RWPE2 (cell line): ENCODE measurements at regions not wholly inside any gene's neighbourhood (a gene's known extent, or its start where the extent isn't known, plus 50 kb on each side); places are given as distances from the start of the nearest gene placed in this dataset.

Experiments
- ATAC-seq: fragments of 200-7000 bp; cut with Tn5 transposase; 3 replicates; pipeline ENCODE4 v1.9.1; 2021; ENCODE audit warnings: low read depth
- DNase-seq: peaks from one replicate; pipeline ENCODE4 v3.0.0-alpha.2; 2020; ENCODE audit warnings: low spot score
- H3K27ac ChIP-seq: fragments of 450-650 bp; 2 replicates; pipeline ENCODE4 v1.5.1; 2017; ENCODE audit warnings: mild to moderate bottlenecking; ENCODE audit not compliant: poor library complexity, severe bottlenecking
- H3K27me3 ChIP-seq: fragments of 250-450 bp; sonication (Bioruptor Pico); 2 replicates; pipeline ENCODE4 v1.5.1; 2021; ENCODE audit warnings: mild to moderate bottlenecking, moderate library complexity; ENCODE audit not compliant: insufficient read depth, poor library complexity, severe bottlenecking
- H3K36me3 ChIP-seq: fragments of 250-450 bp; sonication (Bioruptor Pico); 2 replicates; pipeline ENCODE4 v1.5.1; 2020; ENCODE audit warnings: low read depth, mild to moderate bottlenecking, moderate library complexity
- H3K4me1 ChIP-seq: fragments of 250-450 bp; sonication (Bioruptor Pico); 2 replicates; pipeline ENCODE4 v1.5.1; 2021; ENCODE audit warnings: mild to moderate bottlenecking, moderate library complexity; ENCODE audit not compliant: insufficient read depth, poor library complexity, severe bottlenecking
- H3K4me3 ChIP-seq: fragments of 250-450 bp; sonication (Bioruptor Pico); 2 replicates; pipeline ENCODE4 v1.5.1; 2021; ENCODE audit warnings: mild to moderate bottlenecking, moderate library complexity; ENCODE audit not compliant: severe bottlenecking
- H3K9me3 ChIP-seq: fragments of 250-450 bp; sonication (Bioruptor Pico); 2 replicates; pipeline ENCODE4 v1.5.1; 2021; ENCODE audit warnings: mild to moderate bottlenecking, moderate library complexity; ENCODE audit not compliant: severe bottlenecking
- TF ChIP-seq, protein P1 (sequence below): fragments of 450-650 bp; IDR thresholded peaks from one replicate; pipeline ENCODE4 v1.5.1; 2017; ENCODE audit warnings: mild to moderate bottlenecking, moderate library complexity; ENCODE audit not compliant: poor library complexity, severe bottlenecking

DNA sequence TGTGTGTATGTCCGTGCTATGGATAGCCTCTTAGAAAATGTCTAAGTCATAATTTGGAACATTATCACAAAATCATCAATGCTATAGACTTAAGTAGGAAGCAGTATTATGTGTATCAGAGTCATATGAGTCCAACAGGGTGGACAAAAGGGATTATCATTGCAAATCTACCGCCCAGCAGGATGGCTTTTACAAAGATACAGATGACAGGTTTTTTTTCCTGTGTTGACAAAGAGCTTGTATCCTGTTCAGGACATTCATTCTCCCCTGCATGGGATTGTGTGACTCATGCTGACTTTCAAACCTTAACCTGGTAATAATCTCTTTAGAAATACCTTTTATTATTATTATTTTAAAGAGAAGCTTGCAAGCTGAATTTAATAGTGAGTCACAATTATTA, 310.3 kb upstream of the GNPDA2 start:
- Histone ChIP-seq H3K4me1 (peaks cover 2% of the 10 kb centered on the region), H3K27ac (no peak overlapping the region), H3K9me3 (no peaks in the 10 kb centered on the region), H3K36me3 (no peaks in the 10 kb centered on the region), H3K4me3 (no peak overlapping the region), H3K27me3 (no peaks in the 10 kb centered on the region)
- no peak for DNase-seq
- ATAC-seq = peak; percentile 48; the same call in 1 of the 3 replicates
- TF ChIP-seq, protein P1, sequence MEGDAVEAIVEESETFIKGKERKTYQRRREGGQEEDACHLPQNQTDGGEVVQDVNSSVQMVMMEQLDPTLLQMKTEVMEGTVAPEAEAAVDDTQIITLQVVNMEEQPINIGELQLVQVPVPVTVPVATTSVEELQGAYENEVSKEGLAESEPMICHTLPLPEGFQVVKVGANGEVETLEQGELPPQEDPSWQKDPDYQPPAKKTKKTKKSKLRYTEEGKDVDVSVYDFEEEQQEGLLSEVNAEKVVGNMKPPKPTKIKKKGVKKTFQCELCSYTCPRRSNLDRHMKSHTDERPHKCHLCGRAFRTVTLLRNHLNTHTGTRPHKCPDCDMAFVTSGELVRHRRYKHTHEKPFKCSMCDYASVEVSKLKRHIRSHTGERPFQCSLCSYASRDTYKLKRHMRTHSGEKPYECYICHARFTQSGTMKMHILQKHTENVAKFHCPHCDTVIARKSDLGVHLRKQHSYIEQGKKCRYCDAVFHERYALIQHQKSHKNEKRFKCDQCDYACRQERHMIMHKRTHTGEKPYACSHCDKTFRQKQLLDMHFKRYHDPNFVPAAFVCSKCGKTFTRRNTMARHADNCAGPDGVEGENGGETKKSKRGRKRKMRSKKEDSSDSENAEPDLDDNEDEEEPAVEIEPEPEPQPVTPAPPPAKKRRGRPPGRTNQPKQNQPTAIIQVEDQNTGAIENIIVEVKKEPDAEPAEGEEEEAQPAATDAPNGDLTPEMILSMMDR = no peak

DNA sequence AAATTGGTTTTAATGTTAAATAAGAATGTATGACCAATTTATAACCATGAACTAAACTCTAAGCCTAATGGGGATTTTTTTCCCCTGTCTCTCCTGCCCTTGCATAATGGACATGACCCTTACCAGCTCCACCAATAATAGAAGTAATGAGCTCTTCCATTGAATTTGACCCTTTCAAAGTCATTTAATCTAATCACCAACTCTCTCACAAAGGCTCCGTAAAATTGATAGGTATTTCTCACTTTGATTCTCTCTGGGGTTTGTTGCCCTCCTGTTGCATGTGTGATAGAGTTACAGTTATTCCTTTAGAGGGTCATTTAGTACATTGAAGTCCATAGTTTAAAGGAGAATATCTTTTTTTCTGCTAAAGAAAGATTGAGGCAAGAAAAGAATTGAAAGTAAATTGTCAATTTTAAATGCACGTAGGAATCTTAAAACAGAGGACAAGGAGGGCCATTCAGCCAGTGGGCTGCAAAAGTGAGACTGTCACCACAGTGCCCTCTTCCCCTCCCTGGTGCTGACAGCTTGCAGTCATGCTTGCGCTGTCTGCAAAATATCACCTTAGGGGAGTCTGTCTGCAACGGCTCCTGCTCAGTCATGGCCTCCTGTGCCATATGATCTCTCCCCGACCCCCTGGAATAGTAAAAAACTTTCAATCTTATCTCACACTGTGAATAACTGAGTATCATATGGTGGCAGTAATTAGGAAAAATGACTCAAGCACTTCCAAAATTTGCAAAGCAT, 307.5 kb upstream of the GNPDA2 start:
- Histone ChIP-seq H3K27me3 (no peaks in the 10 kb centered on the region), H3K27ac (no peak overlapping the region), H3K36me3 (no peaks in the 10 kb centered on the region), H3K4me3 (no peak overlapping the region), H3K9me3 (no peaks in the 10 kb centered on the region), H3K4me1 (peaks cover 2% of the 10 kb centered on the region)
- TF ChIP-seq, protein P1 = no peak
- no peak for DNase-seq
- ATAC-seq = no peak

DNA sequence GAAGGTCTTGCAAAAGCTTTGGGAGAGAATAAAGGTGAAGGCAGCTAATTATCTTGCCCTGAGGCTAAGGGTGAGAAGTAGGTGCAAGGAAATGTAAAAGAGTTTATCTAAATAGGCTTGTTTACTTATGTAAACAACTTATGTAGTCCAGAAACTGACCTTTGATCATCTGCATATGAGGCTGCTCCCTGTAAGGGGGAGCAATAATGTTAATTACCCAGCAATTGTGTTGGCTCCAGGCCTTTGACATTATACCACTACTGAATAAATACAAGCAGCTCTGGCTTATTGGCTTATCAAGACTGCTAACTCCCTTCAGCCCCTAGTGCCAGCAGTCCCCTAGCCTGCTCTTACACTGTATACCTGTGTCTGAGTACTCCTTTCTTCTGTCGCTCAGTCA, 303.7 kb upstream of the GNPDA2 start:
- H3K27ac ChIP-seq = no peak overlapping the region
- H3K27me3 ChIP-seq = no peaks in the 10 kb centered on the region
- H3K9me3 ChIP-seq = no peaks in the 10 kb centered on the region
- no peaks in the 10 kb centered on the region for H3K36me3 ChIP-seq
- no peaks in the 10 kb centered on the region for H3K4me1 ChIP-seq
- DNase-seq = no peak
- H3K4me3 ChIP-seq = no peak overlapping the region
- TF ChIP-seq, protein P1 = no peak
- no peak for ATAC-seq

DNA sequence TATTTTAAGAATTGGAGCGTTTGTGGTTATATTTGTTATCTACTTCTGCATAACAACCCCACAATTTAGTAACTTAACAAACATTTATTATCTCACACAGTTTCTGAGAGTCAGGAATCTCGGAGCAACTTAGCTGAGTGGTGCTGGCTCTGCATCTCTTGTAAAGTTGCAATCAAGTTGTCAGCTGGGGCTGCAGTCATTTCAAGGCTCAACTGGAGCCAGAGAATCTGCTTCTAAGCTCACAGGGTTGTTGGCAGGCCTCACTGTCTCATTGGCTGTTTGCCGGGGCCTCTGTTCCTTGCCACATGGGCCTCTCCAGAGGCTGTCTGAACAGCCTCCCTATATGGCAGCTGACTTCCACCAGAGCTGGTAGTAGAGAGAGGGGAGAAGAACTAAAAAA, 281.2 kb upstream of the GNPDA2 start:
- no peaks in the 10 kb centered on the region for H3K4me1 ChIP-seq
- no peak overlapping the region for H3K4me3 ChIP-seq
- TF ChIP-seq, protein P1 = no peak
- no peaks in the 10 kb centered on the region for H3K9me3 ChIP-seq
- ATAC-seq = no peak
- no peak overlapping the region for H3K27ac ChIP-seq
- no peaks in the 10 kb centered on the region for H3K36me3 ChIP-seq
- no peaks in the 10 kb centered on the region for H3K27me3 ChIP-seq
- DNase-seq = no peak

DNA sequence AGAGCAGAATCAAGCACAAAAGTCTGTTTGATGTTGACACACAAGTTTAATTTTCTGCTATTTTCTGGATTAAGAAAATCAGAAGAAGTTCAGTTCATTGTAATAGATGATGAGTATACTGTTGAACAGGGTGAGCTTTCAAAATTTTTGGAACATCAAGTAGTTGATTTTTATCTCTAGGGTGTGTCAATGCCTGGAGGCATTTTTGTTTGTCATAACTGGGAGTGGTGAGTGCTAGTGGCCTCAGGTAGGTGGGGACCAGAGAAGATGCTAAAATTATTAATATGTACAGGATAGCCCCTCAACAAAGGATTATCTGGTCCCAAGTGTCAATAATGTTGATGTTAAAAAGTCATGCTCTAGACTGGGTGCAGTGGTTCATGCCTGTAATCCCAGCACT, 279.7 kb upstream of the GNPDA2 start:
- Histone ChIP-seq H3K9me3 (no peaks in the 10 kb centered on the region), H3K27ac (no peak overlapping the region), H3K4me3 (no peak overlapping the region), H3K27me3 (no peaks in the 10 kb centered on the region), H3K4me1 (no peaks in the 10 kb centered on the region), H3K36me3 (no peaks in the 10 kb centered on the region)
- TF ChIP-seq, protein P1 = no peak
- DNase-seq (no peak), ATAC-seq (no peak)
